GOT3 (cell line): ENCODE measurements at regions not wholly inside any gene's neighbourhood (a gene's known extent, or its start where the extent isn't known, plus 50 kb on each side); places are given as distances from the start of the nearest gene placed in this dataset.

ENCODE experiments used
- DNase-seq: peaks from one replicate; lab custom pipeline; 2025; ENCODE audit warnings: mixed read lengths; lab: John Stamatoyannopoulos, UW

DNA sequence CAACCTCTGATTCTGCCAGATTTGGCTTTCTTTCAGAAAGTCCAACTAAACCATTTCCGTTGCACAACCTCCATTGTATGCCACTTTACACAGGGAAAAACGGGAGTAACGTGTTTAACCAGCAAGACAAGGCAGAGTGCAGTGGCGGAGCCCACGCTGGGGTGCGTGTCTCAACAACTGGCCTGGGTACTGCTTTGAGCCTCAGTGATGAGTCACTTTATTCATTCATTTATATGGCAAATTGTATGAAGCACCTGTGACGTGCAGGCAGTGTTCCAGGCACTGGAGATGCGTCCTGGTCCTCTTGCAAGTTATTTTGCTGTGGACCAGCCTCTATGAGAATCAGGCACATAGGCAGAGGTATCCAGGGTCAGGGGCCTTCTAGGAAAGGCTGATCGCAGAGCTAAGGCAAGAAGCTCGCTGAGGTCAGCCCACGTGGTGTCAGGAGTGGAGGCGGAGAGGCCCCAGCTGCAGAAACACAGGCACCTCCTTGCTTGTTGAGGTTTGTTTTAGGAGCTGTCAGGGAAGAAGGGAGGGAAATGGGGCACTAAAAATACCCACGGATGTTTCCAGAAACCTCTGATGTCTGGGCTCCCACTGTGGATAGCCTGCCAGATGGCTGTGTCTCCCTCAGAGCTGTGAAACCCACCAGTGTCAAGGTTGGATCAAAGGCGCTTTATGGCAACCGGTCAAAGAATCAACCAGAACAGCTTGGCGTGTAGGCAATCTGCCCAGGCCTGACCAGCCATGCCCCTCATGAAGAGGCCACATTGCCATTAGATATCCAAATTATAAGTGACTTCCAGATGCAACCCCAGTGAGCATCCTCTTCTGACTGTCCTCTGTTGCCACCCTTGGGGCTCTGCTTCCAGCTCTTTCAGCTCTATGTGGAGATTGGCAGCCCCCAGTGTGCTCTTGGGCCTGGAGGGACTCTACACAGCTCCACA lies 157.2 kb downstream of the CD83 start:
- DNase-seq = no peak

DNA sequence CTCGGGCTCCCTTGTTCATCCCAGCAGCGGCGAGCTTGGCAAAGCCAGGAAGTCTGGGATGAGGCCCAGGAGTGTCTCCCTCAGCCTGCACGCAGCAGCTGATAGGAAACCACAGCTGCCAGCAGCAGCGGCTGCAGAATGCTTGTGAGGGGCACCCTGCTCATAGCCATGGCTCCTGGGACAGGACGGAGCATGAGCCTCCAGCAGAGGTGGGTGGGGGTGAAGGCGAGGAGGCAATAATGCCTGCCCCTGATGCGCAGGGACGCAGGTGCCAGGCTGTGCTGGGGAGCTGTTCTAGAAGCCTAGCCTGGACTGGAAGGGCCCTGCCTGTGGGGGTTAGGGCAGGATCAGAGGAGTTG lies 157.9 kb downstream of the CD83 start:
- no peak for DNase-seq

DNA sequence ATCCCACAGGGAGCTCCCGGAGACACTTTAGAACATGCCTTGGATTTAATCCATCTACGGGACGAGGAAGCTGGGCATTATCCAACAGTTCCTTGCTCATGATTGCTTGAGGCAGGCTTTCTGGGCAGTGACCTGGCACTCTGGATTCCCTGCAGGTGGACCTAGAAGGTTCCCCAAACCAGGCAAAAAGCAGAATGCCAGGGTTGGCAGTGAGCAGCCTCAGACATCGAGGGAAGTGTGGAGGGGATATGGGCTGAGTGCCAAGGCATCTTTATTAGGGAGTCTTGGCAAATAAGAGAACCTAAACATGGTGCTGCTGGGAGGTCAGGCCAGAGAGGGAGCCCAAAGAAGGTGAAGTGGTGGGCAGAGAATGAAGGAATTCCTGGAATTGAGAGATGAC lies 158.5 kb downstream of the CD83 start:
- DNase-seq = no peak

DNA sequence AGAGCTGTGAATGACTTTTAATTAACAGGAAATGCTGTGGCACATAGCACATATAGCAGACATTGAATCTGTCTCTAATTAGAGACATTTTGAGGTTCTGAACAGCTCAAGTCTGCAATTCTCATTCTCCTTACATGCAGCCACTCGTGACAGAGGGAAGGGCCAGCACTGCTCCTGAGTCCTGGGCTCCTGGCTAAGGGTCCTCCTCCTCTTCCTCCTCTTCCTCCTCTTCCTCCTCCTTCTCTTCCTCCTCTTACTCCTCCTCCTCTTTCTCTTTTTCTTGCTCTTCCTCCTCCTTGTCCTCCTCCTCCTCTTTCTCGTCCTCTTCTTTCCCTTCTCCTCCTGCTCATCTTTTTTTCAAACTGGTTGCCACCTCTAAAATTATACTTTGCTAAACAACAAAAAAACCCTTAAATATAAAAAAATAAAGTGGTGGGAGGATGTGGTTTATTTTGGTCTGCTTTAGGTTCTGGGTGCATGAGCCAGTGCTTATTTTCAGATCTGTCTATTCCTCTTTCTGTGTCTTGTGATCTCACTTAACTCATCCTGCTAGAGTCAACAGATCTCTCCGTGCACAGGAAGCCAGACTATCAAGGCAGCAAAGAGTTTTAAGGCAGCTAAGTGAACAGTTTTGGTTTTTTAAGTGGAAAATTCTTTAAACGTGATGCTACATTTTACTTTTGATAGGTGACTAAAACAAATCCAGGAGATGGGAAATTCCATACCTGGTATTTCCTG lies 159.3 kb downstream of the CD83 start:
- DNase-seq = no peak

DNA sequence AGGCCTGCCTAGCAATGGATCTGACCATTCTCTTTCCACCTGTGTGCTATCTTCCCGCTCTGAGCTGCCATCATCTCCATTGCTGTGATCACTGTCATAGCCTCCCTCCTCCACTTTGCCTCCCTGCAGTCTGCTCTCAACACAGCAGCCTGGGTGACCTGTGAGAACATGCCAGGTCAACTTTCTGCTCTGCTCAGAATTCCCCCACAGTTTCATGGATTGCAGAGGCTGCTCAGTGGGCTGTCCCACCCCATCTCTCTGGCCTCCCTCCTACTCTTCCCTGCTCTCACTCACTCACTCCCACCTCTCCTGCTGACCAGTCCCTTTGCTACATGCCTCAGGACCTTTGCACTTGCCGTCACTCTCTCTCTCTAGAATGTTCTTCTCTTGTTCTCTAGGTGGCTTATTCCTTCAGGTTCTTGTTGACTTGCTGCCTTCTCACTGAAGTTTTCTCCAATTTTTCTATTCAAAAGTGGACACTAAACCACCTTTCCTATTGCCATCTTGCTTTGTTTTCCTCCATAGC lies 159.9 kb downstream of the CD83 start:
- DNase-seq = no peak

DNA sequence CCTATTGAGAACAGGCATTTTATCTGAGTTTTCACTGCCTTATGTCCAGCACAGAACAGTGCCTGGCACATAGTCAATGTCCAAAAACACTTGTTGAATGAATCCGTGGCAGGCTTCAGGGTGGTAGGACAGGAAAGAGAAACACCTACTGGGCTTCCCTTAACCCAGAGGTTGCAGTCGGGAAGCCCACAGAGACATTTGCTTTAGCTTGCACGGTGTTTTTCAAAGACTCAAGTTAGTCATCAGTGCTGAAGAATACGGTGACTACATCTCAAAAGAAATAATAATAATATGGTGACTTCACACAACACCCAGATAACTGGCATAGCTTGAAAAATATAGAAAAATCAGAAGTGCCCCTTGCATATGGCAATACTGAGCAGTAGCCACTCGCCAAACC lies 160.4 kb downstream of the CD83 start:
- DNase-seq = no peak

DNA sequence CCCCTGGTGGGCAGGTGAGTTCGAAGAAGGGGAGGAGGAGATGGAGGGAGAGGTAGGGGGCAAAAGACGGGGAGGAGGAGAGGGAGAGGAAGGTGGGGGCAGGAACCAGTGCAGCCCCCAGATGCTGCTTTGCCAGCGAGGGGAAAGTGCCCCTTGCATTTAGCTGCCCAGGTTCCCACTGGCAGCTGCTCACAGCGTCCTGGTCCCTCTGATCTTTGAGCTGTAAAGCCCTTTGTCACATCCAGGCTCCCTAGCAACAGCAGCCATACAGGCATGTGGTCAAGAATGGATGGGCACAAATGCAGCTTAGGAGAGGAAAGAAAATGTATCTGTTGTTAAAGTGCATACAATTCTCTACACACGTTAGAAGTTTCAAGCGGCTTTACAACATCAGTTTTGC lies 160.9 kb downstream of the CD83 start:
- no peak for DNase-seq

DNA sequence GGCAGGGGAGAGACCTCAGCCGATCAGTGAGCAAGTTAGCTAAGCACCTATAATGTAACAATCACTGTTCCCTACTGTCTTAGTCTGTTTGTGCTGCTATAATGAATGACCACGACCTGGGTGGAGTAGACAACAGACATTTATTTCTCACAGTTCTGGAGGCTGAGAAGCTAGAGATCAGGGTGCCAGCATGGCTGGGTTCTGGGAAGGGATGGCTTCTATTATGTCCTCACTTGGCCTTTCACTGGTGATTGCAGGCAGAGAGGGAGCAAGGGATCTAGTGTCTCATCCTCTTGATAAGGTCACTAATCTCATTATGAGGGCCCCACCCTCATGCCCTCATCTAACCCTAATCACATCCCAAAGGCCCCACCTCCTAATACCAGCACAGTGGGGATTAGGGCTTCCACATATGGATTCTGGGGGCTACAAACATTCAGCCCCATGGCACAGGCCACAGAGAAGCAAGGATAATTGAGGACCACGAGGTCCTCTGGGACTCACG lies 162.5 kb downstream of the CD83 start:
- DNase-seq = no peak

DNA sequence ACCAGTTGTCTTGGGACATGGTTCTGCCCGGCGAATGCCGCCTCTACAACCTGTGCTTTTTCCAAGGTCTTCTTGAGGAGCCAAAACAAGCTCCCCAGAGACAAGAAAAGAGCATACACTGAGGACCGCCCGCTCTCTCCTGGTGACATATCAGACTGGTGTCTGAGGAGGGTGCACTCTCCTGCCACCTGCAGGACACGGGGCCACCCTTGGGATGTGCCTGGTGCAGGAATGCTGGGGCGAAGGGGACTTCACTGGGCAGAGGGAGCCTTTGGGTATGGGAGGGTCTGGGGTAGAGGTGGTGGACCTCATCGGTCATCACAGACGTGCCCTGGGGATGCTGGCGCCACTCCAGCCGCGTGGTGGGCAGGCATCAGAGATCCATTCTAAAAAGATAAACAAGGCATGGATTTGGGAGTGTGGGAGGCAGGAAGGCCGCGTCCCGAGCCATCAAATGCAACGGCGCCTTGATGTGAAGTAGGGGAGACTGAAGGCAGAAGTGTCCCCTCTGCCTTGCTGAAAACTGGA lies 163.3 kb downstream of the CD83 start:
- DNase-seq = no peak

DNA sequence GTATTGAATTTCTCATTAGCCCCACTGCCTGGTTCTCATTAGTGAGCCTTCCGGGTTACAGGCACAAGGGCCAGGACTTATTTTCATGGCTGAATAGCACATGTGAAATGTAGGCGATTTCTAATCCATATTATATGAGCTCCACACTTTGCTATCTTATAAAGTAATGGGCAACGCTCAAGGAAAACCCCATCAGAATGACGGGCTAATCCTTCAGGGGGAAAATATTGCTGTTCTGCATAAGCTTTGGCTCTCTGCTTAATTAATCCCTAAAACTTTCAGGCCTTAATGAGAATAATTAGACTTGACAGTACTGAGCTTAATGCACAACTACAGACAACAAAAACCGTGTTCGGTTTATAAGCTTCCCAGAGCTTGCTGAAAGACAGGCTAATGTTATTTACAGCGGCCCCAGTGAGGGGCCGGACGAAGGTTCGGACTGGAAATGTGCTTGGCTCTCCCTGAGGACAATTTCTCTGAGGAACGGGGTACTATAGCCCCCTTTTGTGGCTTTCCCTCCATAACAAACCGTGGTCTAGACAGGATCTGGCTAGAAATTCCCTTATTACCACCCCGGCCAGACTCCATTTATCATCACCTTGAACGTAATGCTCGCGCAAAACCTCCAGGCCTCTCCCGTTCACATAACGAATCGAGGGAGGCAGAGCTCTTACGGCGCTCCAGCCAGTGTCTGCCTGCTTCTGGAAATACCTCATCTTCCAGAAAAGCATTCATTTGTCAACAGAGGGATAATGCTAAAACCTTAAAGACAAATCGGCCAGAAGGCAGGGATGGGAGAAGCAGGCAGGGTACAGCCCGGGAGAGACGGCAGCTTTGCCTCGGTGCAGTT lies 164.5 kb downstream of the CD83 start:
- no peak for DNase-seq

DNA sequence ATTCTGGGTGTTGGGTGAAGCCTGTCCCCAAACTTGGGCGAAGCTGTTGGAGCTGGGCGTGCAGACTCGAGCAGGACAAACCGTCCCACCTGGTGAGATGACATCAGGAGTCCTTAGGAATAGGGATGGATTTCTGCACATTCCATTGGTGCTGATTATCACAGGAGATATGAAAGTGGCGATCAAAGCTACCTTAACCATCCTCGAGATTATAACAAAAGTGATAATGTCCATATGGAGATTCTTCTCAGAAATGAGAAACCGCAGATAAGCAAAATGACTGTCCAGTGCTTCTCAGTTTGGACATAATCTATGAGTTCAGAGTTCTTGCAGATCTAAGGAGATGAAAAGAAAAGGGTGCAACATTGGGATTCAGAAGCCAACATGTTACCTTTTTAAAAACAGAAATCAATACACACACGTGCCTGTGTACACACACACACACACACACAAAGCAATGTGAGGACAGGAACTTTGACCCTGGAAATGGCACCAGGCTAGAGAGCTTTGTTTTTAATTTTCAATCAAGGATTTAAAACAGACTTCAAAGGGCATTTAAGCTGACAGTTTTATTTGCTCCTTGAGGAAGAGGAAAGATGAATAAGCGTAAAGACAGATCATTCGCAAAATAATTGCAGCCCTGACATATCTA lies 165.4 kb downstream of the CD83 start:
- no peak for DNase-seq

DNA sequence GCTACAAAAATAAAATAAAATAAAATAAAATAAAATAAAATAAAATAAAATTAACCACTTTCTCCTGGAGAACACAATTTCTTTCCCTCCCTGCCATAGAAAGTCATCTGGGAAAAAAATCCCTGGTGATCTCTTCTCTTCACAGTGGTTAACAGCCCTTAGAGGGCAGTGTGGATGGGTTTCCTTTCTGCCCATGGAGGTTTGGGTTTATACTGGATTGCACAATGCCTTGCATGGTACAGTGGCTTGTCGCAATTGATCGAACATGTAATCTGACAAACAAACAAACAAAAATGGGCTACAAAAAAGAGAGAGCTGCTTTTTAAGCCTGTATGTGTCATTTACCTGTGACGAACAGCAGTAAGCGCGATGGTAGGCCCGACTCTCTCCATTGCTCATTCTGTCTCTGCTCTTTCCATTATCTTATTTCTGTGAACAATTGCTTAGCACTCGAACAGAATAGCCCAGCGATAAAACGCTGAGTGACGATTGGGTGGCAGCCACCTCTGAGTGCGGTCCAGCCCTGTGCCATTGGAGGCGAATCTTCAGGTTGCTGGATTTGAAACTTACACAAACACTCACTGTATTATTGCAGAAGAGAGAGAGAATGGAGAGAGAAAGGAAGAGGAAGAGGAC lies 166.1 kb downstream of the CD83 start:
- DNase-seq = no peak

DNA sequence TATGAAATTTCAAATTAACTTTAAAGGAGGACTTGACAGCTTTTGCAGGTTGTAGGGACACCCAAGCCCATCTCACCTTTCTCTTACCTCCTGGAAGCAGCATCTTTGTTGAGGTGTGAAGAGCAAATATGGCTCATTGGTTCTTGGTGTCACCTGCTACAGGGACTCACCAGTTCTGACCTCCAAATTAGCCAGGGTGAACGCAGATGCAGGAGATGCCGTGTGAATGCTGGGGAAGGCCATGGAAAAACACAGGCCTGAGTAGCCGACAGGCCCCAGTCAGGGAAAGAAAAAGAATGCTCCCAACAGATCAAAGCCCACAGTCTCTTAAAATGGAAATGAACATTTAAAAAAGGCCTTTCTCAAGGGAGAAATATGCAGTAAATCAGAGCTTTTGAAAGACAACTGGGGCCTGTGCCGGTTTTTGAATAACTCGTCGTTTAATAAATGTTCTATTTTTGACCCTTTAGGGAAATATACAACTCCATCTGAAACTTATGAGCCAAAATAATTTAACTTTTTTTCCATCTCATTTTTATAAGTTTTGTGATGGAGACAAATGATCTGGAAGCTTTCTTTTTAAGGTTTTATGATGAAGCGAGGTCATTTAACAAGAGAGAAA lies 167.5 kb downstream of the CD83 start:
- DNase-seq = no peak

DNA sequence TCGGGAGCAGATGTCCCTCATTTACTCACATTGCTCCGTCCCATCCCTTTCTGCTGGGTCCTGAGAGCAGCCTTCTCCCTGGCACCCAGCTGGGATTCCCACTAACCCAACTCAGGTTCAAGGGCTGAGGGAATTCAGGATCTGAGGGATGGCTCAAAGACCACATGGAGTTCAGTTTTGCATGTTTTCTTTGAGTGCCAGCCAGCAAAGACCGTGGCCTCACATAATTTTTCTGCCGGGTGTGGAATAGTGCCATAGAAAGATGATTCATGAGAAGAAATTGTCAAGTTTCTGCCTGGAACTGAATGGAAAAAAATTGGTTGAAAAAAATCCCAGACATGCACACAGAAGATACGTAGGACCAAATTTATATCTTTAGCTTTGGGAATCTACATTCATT lies 168.6 kb downstream of the CD83 start:
- DNase-seq = no peak

DNA sequence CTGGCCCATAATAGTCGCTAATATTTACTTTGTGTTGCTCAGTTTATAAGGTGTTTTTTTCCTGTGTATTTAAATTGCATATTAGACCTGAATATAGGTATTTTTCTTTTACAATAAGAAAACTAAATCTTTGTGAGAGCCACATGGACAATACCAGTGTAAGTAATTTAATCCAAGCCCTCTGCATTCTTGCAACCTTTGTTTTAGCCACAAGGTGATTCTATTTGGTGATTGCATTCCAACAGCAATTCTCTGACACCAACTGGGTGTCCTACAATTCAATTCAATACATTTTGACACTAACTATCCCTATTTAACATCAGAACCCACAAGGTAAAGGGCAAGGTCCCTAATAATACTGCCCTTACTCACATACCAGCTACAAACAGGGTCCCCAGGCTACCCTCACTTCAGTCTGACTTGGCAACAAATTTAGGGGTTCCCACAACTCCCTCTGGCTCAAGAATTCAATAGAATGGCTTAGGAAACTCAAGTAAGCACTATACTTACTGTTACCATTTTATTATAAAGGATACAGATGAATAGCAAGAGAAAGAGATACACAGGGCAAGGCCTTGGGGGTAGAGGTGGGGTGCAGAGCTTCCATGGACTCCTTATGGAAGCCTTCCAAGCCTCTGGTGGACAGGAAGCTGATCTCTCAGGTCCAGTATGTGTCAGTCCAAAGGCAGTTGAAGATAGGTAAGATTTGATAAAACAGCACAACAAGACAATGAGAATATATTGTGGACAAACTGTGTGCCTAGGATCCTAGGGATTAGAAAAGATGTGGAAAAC lies 169.3 kb downstream of the CD83 start:
- DNase-seq = no peak

DNA sequence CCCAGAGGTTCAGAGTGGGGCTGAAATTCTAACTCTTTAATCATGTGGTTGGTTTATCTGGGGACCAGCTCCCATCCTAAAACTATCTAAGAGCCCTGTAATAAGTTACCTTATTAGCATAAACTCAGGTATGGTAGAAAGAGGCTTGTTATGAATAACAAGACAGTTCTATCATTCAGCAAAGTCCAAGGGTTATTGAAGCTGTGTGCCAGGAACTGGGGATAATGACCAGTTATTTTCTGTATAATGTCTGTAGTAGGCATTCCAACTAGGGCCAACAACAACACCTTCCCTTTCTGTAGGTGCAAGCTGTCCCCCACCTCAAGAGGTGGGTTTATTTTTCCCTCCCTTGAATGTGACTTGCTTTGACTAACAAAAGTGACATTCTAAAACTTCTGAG lies 170.1 kb downstream of the CD83 start:
- no peak for DNase-seq

DNA sequence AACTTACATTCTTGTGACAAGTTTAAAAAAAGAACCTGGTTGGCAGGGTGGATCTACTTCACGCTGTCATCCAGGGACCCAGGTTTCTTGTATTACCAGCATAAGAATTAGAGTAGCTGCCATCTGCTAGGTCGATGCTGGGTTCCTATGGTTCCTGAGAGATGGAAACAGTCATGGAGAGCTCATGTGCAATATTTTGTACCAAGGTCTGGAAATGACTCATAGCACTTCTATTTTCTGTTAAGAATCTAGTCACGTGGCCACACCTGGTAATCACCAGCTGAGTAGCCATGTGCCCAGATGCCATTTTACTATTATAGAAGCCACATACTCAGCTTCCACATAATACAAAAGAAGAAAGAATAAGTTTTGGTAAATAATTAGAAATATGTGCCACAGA lies 171.3 kb downstream of the CD83 start:
- DNase-seq = no peak

DNA sequence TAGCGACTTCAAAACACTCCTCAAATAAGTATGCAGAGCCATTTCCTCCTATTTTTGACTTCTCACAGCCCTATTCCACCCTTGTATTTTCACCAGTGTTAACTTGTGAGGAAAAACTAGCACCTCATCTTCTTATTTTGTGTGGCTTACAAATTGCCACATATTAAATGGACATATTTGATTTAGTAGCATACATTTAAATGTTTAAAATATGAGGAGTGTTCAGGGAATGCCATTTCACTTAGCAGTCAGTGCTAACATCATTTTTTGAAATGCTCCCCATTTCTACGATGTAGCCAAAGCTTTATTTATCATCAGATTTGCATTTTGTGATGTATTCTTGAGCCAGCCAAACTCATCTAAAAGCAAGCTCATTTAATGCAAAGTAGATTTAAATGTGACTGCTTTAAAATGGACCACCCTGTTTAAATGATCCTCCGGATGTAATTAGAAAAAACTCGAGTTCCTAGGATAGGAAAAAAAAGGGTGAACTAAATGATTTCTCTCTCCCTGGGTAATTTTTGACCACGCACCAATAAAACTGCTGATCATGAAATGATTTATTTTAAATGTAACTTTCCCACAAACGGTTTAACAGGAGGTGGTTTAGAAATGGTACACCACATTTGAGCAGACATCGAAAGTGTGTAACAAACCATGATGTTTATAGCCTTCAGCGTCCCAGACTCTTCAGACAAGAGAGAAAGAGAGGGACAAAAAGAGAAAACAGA lies 172.6 kb downstream of the CD83 start:
- no peak for DNase-seq
